HG03175 (cell line): ENCODE measurements at regions not wholly inside any gene's neighbourhood (a gene's known extent, or its start where the extent isn't known, plus 50 kb on each side); places are given as distances from the start of the nearest gene placed in this dataset.

Source experiments
- ATAC-seq: cut with Tn5 transposase; IDR thresholded peaks from one replicate; pipeline ENCODE4 v1.9.1; 2021; ENCODE audit warnings: mild to moderate bottlenecking, moderate library complexity; ENCODE audit not compliant: unreplicated experiment

DNA sequence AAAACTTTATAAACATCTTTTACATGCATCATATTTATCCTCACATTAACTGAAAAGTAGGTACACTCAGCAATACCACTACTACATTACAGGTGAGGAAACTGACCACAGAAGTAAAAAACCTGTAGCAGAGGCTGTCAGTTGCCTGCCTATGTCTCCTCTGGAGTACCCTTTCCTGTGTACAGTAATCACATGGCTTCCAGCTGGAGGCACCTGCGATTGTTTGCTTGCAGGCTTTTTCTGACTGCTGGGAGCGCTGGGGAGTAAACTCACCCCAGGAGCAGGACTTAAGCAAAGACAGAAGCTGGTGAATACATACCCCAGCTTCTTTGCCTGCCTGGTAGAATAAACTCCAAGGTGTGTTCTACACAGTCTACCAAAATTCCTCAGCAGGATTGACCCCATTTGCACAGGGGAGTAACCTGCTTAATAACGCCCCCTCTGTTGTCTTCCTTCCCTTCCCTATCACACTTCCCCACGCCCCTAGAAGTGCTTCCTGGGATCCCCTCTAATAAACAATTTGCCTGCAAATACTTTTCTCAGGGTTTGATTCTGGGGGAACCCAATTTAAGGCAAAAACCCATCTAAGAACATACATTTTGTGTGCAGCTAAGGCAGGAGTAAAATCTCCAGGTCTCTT, 138.9 kb downstream of the PTH2R start:
- no peak for ATAC-seq

DNA sequence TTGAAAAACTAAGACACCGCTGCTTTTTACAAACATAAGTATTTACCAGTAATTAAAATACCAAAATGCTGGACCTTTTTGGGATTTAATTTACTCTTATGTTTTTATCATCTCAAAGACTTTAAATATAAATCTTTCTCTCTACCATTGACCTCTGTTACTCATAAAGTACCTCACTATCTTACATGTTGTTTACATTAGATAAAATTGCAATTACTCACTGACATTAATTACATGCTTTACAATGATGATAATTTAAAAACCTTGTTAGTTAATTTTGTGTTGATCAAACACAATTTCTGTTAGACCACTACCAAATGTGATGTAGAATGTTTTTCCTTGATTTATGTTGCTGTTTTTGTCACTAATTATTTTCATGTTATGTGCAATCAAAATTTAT, 139.5 kb downstream of the PTH2R start:
- ATAC-seq = no peak

DNA sequence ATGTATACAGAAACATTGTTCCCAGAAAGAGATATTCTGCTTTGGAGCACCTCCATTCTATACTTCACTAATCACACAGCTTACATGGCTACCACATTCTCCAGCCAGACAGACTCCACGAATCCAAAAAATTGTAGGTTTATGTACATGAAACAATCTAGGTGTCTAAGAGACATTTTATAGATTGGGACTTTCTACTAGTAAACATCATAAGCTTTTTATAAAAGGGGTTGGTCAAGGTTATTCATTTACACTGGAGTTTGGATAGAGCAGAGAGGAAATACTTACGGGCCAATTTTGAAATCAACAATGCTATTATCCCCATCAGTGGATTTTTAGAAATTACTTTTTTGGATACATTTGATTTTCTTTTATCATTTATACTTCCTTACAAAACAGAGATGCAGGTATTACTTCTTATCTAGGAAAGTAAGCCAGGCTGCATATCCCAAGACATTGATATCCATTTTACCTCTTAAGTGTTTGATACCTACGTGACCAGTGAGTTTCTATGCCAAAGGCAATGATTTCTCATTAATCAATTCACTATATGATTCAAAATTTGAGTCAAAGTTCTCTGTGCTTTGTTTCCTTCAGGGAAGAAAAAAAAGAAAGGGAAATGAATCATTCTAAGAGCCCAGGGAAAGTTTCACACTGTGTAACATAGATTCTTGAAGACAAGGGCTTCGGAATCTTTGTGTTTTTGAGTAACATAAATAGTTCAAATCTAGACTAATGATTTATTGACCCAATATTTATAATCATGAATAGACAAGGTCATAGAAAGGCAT, 140.5 kb downstream of the PTH2R start:
- no peak for ATAC-seq

DNA sequence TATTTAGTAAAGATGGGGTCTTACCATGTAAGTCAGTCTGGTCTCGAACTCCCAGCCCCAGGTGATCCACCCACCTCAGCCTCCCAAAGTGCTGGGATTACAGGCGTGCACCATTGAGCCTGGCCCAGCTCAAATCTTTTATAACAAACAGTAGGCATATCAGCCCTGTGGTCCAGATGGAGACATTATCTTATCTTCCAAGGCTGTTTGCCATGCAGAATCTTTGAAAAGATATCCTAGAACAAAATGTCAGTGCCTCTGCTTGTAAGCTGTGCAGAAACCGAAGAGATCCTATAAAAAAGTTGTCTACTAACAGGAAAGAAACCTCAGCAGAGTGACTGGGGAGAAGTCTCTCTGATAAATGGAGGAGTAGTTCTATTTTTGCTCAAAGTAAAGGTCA, 142.1 kb downstream of the PTH2R start:
- ATAC-seq = no peak

DNA sequence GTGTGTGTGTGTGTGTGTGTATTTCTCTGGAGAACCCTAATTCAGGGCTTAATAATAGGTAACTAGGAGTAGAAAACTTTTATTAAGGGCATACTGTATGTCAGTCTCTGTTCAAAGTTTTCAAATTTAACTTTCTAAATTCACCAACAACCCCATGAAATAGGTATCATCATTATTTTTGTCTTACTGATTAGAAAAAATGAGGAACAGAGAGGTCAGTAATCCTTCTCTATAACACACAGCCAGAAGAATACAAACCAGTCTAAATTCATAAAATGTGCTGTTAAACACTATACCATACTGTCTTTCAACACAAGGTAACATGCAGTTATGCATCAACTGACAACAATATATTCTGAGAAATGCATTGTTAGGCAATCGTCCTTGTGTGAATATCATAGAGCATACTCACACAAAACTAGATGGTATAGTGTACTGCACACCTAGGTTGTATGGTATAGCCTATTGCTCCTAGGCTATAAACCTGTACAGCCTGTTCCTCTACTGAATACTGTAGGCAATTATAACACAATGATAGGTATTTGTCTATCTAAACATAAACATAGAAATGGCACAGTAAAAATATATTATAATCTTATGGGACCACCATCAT, 143.1 kb downstream of the PTH2R start:
- ATAC-seq = no peak

DNA sequence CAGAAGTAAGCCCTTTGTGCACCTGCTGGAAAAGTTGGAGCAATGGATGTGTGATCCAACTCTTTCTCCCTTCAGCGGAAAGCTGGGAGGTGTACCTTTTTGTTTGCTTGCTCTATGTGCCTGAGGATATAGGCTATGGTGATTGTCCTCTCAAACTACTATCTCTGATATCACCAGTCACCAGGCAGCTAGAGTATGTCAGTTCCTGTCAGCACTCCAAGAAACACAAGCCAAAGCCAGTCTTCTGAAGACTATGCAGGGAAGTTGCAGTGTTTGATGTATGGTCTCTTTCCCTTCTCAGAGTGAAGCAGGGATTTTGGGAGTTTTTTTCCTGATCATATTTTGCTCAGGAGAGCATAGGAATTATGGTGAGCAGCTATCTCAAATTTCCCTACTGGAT, 146.4 kb downstream of the PTH2R start:
- ATAC-seq = no peak

DNA sequence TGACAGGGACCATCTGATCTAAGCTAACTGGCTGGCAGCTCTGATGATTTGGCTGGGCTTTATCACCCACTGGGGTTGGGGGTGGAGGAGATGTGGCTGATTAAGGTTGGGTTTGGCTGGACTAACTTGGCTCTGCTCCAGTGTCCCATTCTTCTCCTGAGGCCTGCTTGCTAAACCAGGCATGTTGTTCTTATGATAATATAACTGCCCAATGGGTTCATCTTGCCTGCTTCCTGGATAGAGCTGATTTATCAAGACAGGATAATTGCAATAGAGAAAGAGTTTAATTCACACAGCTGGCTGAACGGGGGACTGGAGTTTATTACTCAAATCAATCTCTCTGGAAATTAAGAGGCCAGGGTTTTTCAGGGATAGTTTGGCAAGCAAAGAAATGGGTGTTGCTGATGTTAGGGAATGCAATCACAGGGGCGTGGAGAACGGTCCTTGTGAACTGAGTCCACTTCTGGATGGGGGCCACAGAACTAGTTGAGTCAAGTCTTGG, 150.4 kb downstream of the PTH2R start:
- ATAC-seq = no peak

DNA sequence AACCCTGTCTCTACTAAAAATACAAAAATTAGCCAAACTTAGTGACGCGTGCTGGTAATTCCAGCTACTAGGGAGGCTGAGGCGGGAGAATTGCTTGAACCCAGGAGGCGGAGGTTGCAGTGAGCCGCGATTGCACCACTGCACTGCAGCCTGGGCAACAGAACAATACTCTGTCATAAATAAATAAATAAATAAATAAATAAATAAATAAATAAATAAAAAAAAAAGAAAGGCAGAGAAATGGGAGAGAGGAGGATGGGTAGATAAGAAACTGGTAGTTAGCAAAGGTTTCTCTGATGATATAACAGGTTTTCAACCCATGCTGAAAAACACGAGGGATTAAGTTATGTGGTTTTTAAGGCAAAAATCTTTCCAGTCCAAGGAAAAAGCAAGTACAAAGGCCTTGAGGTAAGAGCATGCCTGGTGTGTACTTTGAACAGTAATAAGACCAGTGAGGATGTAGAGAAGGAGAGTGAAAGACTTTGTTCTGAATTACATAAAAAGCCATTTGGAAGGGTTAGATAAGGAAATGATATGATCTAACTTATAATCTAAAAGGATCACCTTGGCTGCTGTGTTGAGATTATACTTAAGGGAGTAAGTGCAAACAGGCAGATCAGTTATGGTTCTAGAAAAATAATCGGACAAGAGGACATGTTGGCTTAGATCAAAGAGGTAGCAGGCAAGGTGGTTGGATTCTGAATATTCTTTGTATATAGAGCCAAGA, 159.3 kb downstream of the PTH2R start:
- no peak for ATAC-seq

DNA sequence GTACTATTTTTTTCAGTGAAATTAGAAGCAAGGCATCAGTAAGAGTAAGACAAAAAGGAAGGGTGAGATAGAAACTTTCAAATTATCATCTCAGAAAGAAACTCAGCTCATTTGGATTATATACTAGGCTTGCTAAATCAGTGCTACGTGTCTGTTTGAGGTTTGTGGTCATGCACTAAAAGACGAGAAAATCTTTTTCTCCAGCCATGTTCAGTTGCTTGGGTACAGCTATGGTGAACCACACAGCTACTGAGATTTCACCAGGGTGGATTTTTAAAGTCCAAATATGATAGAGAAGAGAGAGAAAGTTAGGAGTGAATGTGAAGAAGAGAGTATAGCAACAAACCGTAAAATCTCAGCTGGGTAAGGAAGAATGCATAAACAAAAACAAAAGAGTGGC, 161.6 kb downstream of the PTH2R start:
- ATAC-seq = no peak

DNA sequence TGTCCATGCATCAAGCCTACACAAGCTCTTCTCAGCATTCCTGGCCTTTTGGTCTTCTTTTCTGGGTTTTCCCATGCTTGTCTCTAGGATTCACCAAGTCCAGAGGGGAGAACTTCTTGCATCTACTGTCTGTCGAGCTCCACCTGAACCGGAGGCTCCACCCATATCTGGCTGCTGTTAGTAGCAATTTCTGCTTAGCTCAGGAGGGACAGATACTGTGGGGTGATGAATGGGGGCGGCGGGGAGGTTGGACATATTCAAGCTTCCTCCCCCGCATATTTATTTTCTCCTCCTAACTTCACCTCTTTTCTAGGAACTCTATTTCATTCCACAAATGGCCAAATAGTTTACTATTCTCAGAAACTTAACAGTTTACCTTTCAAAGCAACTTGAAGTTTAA, 163.5 kb downstream of the PTH2R start:
- ATAC-seq = no peak

DNA sequence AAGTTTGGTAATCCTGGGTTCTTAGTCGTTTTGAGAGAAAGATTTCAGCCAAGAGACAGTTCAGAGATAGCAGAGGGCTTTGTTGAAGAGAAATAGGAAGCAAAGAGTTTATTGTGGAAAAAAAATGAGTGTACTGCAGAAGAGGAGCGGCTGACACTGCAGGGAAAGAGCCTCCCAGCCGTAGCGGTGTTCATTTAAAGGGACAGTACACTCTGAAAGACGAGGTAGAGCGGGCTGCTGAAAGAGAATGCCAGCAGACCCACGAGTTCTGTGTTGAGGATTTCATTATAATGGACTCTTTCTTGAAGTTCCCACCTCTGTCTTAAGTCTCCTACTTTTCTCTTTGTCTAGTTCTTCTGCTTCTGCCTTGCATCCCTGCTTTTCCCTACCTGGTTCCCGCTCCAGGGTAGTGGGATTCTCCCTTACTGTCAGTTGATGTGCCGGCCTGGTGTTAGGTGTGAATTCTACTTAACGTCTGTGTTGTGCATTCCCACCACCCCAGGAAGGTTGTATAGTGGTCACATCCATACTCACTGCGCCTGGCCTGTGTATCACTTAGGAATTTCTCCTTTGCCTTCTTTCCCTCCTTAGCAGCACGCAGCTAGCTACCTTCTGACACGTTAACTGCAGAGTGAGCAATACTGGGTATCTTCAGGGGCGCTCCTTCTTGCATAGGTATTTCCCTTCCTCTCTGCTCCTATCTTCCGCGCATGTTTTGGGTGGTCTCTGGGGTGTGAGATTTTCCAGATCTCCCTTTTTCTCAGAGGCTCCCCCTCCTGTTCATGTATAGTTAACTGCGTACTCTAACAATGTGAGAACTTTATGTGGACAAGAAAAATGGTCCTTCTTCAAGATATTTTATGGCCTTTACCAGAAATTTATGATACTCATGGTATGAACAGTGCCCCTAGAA, 164.5 kb downstream of the PTH2R start:
- no peak for ATAC-seq

DNA sequence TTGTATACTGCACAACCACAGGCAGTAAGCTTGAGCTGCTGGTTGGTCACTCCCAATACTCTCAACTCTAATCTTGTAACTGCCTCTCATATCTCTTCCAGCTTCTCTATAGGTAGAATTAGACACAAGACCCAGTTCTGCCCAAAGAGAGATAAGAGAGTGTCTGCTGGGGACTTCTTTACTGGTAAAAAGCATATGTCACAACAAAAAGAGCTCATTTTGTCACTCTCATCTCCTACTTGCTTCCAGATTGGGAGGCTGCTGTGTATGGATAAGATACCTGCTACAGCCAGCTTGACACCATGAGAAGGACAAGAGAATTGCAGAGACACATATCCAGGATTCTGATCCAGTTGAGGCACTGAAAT, 165.2 kb downstream of the PTH2R start:
- no peak for ATAC-seq

DNA sequence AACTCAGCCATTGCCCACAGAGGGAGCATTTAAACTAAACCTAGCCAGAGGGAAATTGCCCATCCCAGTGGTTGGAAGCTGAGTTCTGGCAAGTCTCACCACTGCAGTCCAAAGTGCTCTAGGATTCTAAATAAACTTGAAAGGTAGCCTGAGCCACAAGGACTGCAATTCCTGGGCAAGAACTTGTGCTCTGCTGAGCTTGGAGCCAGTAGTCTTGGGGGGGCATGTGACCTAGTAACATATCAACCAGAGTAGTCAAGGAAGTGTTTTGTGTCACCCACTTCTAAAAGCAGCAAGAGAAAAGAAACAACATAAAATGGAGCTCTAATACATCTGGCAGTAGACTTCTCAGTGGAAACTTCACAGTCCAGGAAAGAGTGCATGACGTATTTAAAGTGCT, 167.0 kb downstream of the PTH2R start:
- no peak for ATAC-seq

DNA sequence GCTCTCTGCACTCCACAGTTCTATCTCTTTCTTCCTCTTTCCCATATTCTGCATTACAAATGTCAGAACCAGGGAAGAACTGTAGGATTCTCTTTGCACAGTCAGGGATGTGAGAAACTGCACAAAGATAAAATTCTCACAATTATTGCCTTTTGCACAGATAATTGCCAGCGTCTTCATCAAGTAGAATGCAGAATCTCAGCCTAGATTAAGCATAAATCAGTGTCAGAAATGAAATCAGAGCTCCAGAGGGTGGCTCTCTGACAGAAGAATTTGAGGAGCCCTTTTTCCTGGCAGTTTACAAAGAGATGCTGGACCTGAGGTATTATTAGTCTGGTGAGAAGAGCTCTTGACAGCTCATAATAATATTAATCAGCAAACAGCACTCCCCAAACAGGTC, 173.1 kb downstream of the PTH2R start:
- ATAC-seq = no peak

DNA sequence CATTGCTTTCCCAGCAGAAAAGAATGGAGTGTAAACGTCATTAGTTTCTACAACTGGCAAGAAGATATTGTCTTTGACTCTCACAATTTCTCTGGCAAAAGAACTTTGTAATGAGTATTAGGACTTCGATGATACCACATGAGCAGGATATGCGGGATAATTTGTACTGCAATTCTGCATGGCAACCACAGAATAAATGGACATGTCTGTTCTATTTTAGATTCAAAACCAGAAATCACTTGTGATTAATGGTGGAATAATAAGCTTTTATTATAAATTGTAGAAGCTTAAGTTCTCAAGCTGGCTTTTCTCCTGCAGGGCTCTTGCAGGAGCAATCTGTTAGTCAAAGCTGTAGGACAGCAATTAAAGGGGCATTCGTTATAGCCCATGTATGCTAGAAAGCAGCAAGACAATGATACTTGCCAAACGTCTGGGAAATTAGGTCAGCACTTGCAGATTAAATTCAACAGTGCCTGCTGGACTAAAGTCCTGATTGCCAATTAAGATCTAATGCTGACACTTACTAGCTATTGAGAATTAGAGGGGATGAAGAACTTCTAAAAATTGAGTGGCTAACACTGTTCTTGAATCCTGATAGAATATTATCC, 177.9 kb downstream of the PTH2R start:
- no peak for ATAC-seq

DNA sequence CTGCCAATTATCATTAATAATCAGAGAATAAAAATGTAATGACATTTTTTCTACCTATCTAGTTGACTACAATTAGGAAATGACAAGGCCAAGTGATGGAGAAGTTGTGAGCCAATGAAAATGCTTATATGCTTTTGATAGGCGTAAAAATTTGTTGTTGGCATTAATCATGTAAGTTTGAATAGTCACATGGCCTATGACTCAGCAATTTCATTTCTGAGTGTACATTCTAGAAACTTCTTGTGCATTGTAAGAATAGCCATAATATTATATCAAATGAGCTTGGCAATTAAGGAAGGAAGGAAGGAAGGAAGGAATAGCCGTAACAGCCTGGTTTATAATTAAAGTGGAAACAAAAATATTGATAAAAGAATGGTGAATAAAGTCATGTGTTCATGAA, 179.9 kb downstream of the PTH2R start:
- ATAC-seq = no peak

DNA sequence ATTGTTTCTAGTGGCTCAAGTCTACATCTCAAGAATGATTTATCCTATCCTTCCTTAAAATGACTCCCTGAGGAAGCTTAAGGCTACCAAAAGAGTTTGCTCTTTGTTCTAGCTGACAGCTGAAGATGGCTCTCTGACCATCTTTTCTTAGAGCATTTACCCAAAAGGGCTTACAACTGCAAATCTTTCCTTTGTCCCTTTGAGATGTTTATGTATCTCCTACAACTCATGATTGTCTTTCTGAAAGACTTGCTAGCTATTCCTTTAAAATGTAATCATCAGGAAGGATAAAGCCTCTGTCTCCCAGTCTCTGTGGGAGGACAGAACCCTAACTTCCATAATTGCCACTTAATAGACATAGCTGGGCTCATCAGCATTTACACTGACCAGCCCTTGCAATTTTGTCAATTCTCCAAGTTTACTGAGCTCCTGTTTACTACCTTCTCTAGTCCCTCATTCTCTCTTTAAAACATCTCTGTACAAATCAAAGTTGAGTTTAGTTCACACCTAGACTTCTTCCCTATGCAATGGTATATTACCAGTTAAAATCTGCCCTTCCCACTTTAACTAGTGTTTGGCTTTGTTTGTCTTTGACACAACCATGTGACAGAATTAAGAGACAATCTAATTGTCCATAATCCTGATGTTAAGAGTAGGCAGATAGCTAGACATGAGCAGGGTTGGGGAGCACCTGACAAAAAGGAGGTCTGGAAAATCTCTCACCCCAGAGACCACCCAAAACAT, 188.2 kb downstream of the PTH2R start:
- ATAC-seq = no peak

DNA sequence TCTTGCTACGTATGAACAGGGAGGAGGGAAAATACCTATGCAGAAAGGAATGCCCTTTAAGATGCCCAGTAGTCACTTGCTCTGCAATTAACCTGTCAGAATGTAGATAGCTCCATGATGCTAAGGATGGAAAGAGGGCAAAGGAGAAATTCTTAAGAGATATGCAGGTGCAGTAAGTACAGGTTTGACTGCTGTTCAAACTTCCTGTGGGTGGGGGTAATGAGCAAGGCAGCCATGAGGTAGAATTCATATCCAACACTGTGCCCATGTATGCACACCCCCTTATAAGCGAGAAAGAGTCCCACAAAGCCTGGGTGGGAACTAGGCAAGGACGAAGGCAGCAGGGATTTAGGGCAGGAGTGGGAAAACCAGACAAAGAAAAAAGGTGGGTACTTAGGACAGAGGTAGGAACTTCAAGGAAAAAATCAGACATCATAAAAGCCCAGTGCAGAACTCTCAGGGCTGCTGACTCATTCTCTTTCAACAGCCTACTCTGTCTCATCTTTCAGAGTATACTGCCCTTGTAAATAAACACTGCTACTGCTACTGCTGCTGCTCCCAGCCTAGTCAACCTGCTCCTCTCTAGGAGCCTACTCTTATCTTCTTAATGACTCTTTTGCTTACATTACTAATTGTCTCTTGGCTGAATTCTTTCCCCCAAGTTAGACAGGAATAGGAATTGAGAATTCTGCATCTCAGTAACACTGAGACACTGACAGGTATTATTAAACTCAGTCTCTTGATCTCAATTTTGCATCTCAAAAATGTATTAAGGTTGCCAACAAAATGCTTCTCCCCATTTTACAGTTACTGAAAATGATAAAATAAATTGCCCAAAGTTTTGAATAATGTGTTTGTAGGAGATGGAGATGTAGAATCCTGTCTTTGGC, 189.0 kb downstream of the PTH2R start:
- no peak for ATAC-seq
